ENCODE measurements at regions not wholly inside any gene's neighbourhood (a gene's known extent, or its start where the extent isn't known, plus 50 kb on each side); places are given as distances from the start of the nearest gene placed in this dataset.

GRCh38 chr4:38570647-38571276 is 93.2 kb upstream of the KLF3 start:
- CTCF ChIA-PET (ENCODE audit: unreplicated experiment): no interaction called here
- no TSS peak for BruUV-seq (replicated peaks)
- POLR2A ChIA-PET: interaction anchor here (0.5 to 1.0 kb wide), 3 partner anchors 226 to 1786 kb away, joined by 3 to 7 read pairs (median 3); no protein-coding TSS in a partner anchor

GRCh38 chr4:38572793-38573192 is 91.2 kb upstream of the KLF3 start:
- ChIA-PET CTCF (ENCODE audit: unreplicated experiment) (no interaction called here), POLR2A (no interaction called here)

More at GRCh38 chr4:38570647-38571276, 93.2 kb upstream of the KLF3 start:
- no peak for DNase-seq (ENCODE audit: low spot score)
- no peak overlapping the region for H3K4me2 ChIP-seq (ENCODE audit: low read length)
- no peak overlapping the region for H3K4me3 ChIP-seq (ENCODE audit: low read depth, low read length, poor library complexity, severe bottlenecking)
- H3K4me1 ChIP-seq (ENCODE audit: insufficient read depth, low read length, poor library complexity, severe bottlenecking): no peaks in the 10 kb centered on the region
- no peaks in the 10 kb centered on the region for H3K9me3 ChIP-seq (ENCODE audit: low read length)
- H3K36me3 ChIP-seq (ENCODE audit: insufficient read depth, low read length): no peaks in the 10 kb centered on the region
- no peaks in the 10 kb centered on the region for H3K79me2 ChIP-seq (ENCODE audit: insufficient read depth, low read depth, low read length)
- H4K20me1 ChIP-seq (ENCODE audit: insufficient read depth, low read length): no peaks in the 10 kb centered on the region
- intact Hi-C loops (cut with micrococcal nuclease; ENCODE audit: unreplicated experiment): no loop called here
- no peak overlapping the region for H3K27ac ChIP-seq (ENCODE audit: low read depth, low read length, poor library complexity, severe bottlenecking)
- no peaks in the 10 kb centered on the region for H3K9me2 ChIP-seq (ENCODE audit: insufficient read depth, low read length)
- no peak for TF ChIP-seq CTCF (conservative IDR thresholded peaks at IDR 0.05; ENCODE audit: low read length)
- no peak for TF ChIP-seq EZH2phosphoT487 (IDR thresholded peaks at IDR 0.05; ENCODE audit: borderline replicate concordance, low read depth, low read length)
- H2AFZ ChIP-seq (ENCODE audit: low read length): no peak overlapping the region

More at GRCh38 chr4:38572793-38573192, 91.2 kb upstream of the KLF3 start:
- H4K20me1 ChIP-seq (ENCODE audit: insufficient read depth, low read length): no peaks in the 10 kb centered on the region
- intact Hi-C loops (cut with micrococcal nuclease; ENCODE audit: unreplicated experiment): no loop called here
- H3K27ac ChIP-seq (ENCODE audit: low read depth, low read length, poor library complexity, severe bottlenecking): no peak overlapping the region
- no peaks in the 10 kb centered on the region for H3K79me2 ChIP-seq (ENCODE audit: insufficient read depth, low read depth, low read length)
- no peak overlapping the region for H3K4me2 ChIP-seq (ENCODE audit: low read length)
- no peaks in the 10 kb centered on the region for H3K9me3 ChIP-seq (ENCODE audit: low read length)
- no peaks in the 10 kb centered on the region for H3K4me1 ChIP-seq (ENCODE audit: insufficient read depth, low read length, poor library complexity, severe bottlenecking)
- BruUV-seq (replicated peaks): no TSS peak
- H3K4me3 ChIP-seq (ENCODE audit: low read depth, low read length, poor library complexity, severe bottlenecking): no peak overlapping the region
- TF ChIP-seq EZH2phosphoT487 (IDR thresholded peaks at IDR 0.05; ENCODE audit: borderline replicate concordance, low read depth, low read length): no peak
- no peak for TF ChIP-seq CTCF (conservative IDR thresholded peaks at IDR 0.05; ENCODE audit: low read length)
- no peaks in the 10 kb centered on the region for H3K36me3 ChIP-seq (ENCODE audit: insufficient read depth, low read length)
- no peak overlapping the region for H2AFZ ChIP-seq (ENCODE audit: low read length)
- no peak for DNase-seq (ENCODE audit: low spot score)
- H3K9me2 ChIP-seq (ENCODE audit: insufficient read depth, low read length): no peaks in the 10 kb centered on the region

All from OCI-LY7 (cell line).